K562 (cell line): ENCODE measurements at regions not wholly inside any gene's neighbourhood (a gene's known extent, or its start where the extent isn't known, plus 50 kb on each side); places are given as distances from the start of the nearest gene placed in this dataset.

ENCODE experiments used
- ATAC-seq: fragments of 200-7000 bp; cut with Tn5 transposase; 3 replicates; pipeline ENCODE4 v1.9.1; 2020; ENCODE audit warnings: moderate library complexity
- BruUV-seq: library from RNA; stranded (reverse); fragments of 400-500 nt; replicated peaks from 2 replicates; lab custom pipeline; 2021; lab: Mats Ljungman, UMichigan
- CTCF ChIA-PET: fragments of 300-600 bp; formaldehyde crosslinking; extraction: SDS; loops from one replicate; lab custom pipeline; 2021; ENCODE audit warnings: low intra/inter-chr PET ratio; lab: Yijun Ruan, JAX
- POLR2A ChIA-PET: fragments of 300-600, 350-650 bp; sonication (Branson Sonifier 250); formaldehyde crosslinking; extraction: SDS; loops from one replicate; lab custom pipeline; 2021; ENCODE audit warnings: antibody characterized with exemption, inconsistent platforms; lab: Yijun Ruan, JAX
- DNase-seq, 4 experiments: peaks; one replicate each; pipeline versions ENCODE4 v3.0.0 to v3.0.0-alpha.2; 2011 to 2018; ENCODE audit warnings: low spot score in 3 of 4, mixed read lengths in 3 of 4; ENCODE audit errors: extremely low read depth in 1 of 4
- FAIRE-seq: peaks from 2 replicates; lab custom pipeline; 2011; peaks lifted over from hg19 to GRCh38; lab: Jason Lieb, UNC
- H2AFZ ChIP-seq: 2 replicates; pipeline ENCODE4 v1.6.0; 2011; ENCODE audit warnings: low read depth, low read length, control low read depth, inconsistent platforms
- H3K27ac ChIP-seq: fragments of 200-600 bp; 3 replicates; pipeline ENCODE4 v1.8.0; 2011; ENCODE audit warnings: low read depth, mild to moderate bottlenecking, control low read depth, inconsistent platforms, low read length, moderate library complexity, mixed read lengths; ENCODE audit errors: extremely low read depth
- H3K27me3 ChIP-seq, 2 experiments: fragments of 300-600 bp in 1 of 2; 2 replicates in 1 of 2; 3 replicates in 1 of 2; pipeline versions ENCODE4 v1.6.0 to v1.8.0; 2011; ENCODE audit warnings: inconsistent platforms in 2 of 2, low read length in 2 of 2, mild to moderate bottlenecking in 1 of 2, mixed read lengths in 1 of 2, moderate library complexity in 1 of 2; ENCODE audit not compliant: control insufficient read depth in 2 of 2, insufficient read depth in 2 of 2
- H3K36me3 ChIP-seq: fragments of 300-600 bp; 3 replicates; pipeline ENCODE4 v1.8.0; 2011; ENCODE audit warnings: mild to moderate bottlenecking, low read length, inconsistent platforms; ENCODE audit not compliant: control insufficient read depth, insufficient read depth
- H3K4me1 ChIP-seq, 2 experiments: fragments of 200-600 bp in 1 of 2; replicated peaks in 1 of 2; 2 replicates in 1 of 2; 3 replicates in 1 of 2; pipeline versions ENCODE4 v1.5.1 to v1.8.0; 2011; ENCODE audit warnings: inconsistent platforms in 2 of 2, low read length in 2 of 2, mild to moderate bottlenecking in 1 of 2, mixed read lengths in 1 of 2, moderate library complexity in 1 of 2; ENCODE audit not compliant: control insufficient read depth in 2 of 2, insufficient read depth in 2 of 2
- H3K4me2 ChIP-seq: 2 replicates; pipeline ENCODE4 v1.6.1; 2011; ENCODE audit warnings: low read length, control low read depth, inconsistent platforms, mixed read lengths; ENCODE audit not compliant: insufficient read depth
- H3K4me3 ChIP-seq: fragments of 200-600 bp; sonication (generic), shearing (Covaris generic); 2 replicates; pipeline ENCODE4 v1.5.1; 2016; ENCODE audit warnings: control low read depth, inconsistent platforms
- H3K79me2 ChIP-seq: fragments of 200-600 bp; 3 replicates; pipeline ENCODE4 v1.8.0; 2011; ENCODE audit warnings: low read length, inconsistent platforms; ENCODE audit not compliant: control insufficient read depth, insufficient read depth
- H3K9ac ChIP-seq, 2 experiments: 2 replicates each; pipeline versions ENCODE4 v1.6.0 to v1.6.1; 2011; ENCODE audit warnings: low read depth in 2 of 2, low read length in 2 of 2, control low read depth in 1 of 2, inconsistent platforms in 1 of 2, mild to moderate bottlenecking in 1 of 2, mixed read lengths in 1 of 2; ENCODE audit not compliant: insufficient read depth in 1 of 2
- H3K9me1 ChIP-seq: one replicate; pipeline ENCODE4 v1.6.0; 2011; ENCODE audit warnings: inconsistent platforms, mild to moderate bottlenecking, low read length, moderate library complexity; ENCODE audit not compliant: control insufficient read depth, insufficient read depth
- H3K9me3 ChIP-seq: replicated peaks from 2 replicates; pipeline ENCODE4 v1.5.1; 2011; ENCODE audit warnings: low read depth, low read length, inconsistent platforms; ENCODE audit not compliant: control insufficient read depth, insufficient read depth
- H4K20me1 ChIP-seq: replicated peaks from 2 replicates; pipeline ENCODE4 v1.6.1; 2011; ENCODE audit warnings: low read length, inconsistent platforms, mixed read lengths; ENCODE audit not compliant: control insufficient read depth, insufficient read depth
- ASH1L ChIP-seq: fragments of 450-650 bp; IDR thresholded peaks from 2 replicates; pipeline ENCODE4 v1.6.1; 2018; ENCODE audit warnings: borderline replicate concordance, mild to moderate bottlenecking, low read depth; ENCODE audit not compliant: partially characterized antibody
- FOXJ2 ChIP-seq: fragments of 200-800 bp; sonication (Bioruptor generic); IDR thresholded peaks from 2 replicates; pipeline ENCODE4 v1.6.1; 2016; ENCODE audit warnings: missing genetic modification characterization, missing compliant biosample characterization
- GATAD2B ChIP-seq: fragments of 450-650 bp; IDR thresholded peaks from 2 replicates; pipeline ENCODE4 v1.6.1; 2017; ENCODE audit warnings: mild to moderate bottlenecking, borderline replicate concordance
- HMBOX1 ChIP-seq: sonication (generic); IDR thresholded peaks from 2 replicates; pipeline ENCODE4 v1.6.1; 2016
- HMGN3 ChIP-seq: IDR thresholded peaks from 2 replicates; pipeline ENCODE4 v1.6.1; 2011; ENCODE audit warnings: borderline replicate concordance, low read depth, mild to moderate bottlenecking, mixed read lengths, low read length; ENCODE audit not compliant: insufficient read length; ENCODE audit errors: extremely low read depth
- JUN ChIP-seq, 2 experiments: sonication (generic) in 1 of 2; formaldehyde crosslinking in 1 of 2; IDR thresholded peaks; 2 replicates each; pipeline versions ENCODE4 v1.6.1 to v1.8.0; 2012 to 2022; ENCODE audit warnings: borderline replicate concordance in 2 of 2, mild to moderate bottlenecking in 2 of 2, improper control_type of control experiment in 1 of 2, low read depth in 1 of 2, low read length in 1 of 2, missing genetic modification reagents in 1 of 2
- NUFIP1 ChIP-seq: fragments of 450-650 bp; IDR thresholded peaks from 2 replicates; pipeline ENCODE4 v1.6.1; 2018; ENCODE audit not compliant: partially characterized antibody
- PHTF2 ChIP-seq: fragments of 250-450 bp; sonication (Bioruptor Pico); IDR thresholded peaks from 2 replicates; pipeline ENCODE4 v1.5.0; 2021; ENCODE audit warnings: mild to moderate bottlenecking
- POU5F1 ChIP-seq: fragments of 150-350 bp; IDR thresholded peaks from 2 replicates; pipeline ENCODE4 v1.6.1; 2014; ENCODE audit warnings: borderline replicate concordance, low read length, low read depth, mild to moderate bottlenecking; ENCODE audit not compliant: partially characterized antibody
- REST ChIP-seq, 2 experiments: fragments of 450-650 bp; formaldehyde crosslinking in 1 of 2; IDR thresholded peaks; 2 replicates each; pipeline versions ENCODE4 v1.4.0 to v1.6.1; 2014 to 2020; ENCODE audit warnings: mild to moderate bottlenecking in 2 of 2, borderline replicate concordance in 1 of 2, low read depth in 1 of 2
- SRSF3 ChIP-seq: fragments of 200-400 bp; formaldehyde crosslinking; IDR thresholded peaks from 2 replicates; pipeline ENCODE4 v1.6.1; 2016; ENCODE audit warnings: mild to moderate bottlenecking, low read length, moderate library complexity; ENCODE audit not compliant: insufficient read depth
- ZNF584 ChIP-seq: fragments of 200-800 bp; sonication (Bioruptor generic); IDR thresholded peaks from 2 replicates; pipeline ENCODE4 v1.6.1; 2016; ENCODE audit warnings: low read depth, mild to moderate bottlenecking, missing genetic modification characterization, missing compliant biosample characterization
- ZNF76 ChIP-seq: fragments of 250-450 bp; sonication (Bioruptor Pico); IDR thresholded peaks from 2 replicates; pipeline ENCODE4 v1.4.0; 2020; ENCODE audit warnings: mild to moderate bottlenecking, moderate library complexity, borderline replicate concordance
- WGBS: fragments of 100-300 bp; shearing (Covaris generic); methylation state at CpG from one replicate; pipeline ENCODE4 v1.1.6; 2016; ENCODE audit warnings: low coverage, mixed read lengths; ENCODE audit not compliant: insufficient coverage; ENCODE audit errors: missing lambda C conversion rate; 5-methylcytosine and 5-hydroxymethylcytosine counted together
- in situ Hi-C: fragments of 300-500 bp; cut with MboI; formaldehyde crosslinking; loops from 4 replicates; pipeline ENCODE4 v1.15.0; 2018; ENCODE audit warnings: inconsistent platforms, mixed read lengths
- intact Hi-C: fragments of 100-400 bp; cut with micrococcal nuclease; formaldehyde crosslinking; loops from 2 replicates; pipeline ENCODE4 v1.14.2; 2022

- no peaks in the 10 kb centered on the region for H4K20me1 ChIP-seq
- no peaks in the 10 kb centered on the region for H3K79me2 ChIP-seq
- no peak for ATAC-seq
- no peak overlapping the region for H3K4me3 ChIP-seq
- CTCF ChIA-PET: no interaction called here
- intact Hi-C loops (no loop called here), in situ Hi-C loops (no loop called here)
- no peaks in the 10 kb centered on the region; the same call in 2 of the 3 replicates for H3K36me3 ChIP-seq
- no peaks in the 10 kb centered on the region; a peak in 1 of 5 replicates for H3K27me3 ChIP-seq
- POLR2A ChIA-PET: interaction anchor here (0.7 kb wide), 3 partner anchors 19 to 287 kb away, joined by 3 read pairs; no protein-coding TSS in a partner anchor
- no peak overlapping the region for H3K9ac ChIP-seq
- H3K27ac ChIP-seq: no peak overlapping the region
- H3K9me3 ChIP-seq: no peaks in the 10 kb centered on the region
- no TSS peak for BruUV-seq
- no peak for FAIRE-seq
- H3K4me2 ChIP-seq: no peak overlapping the region
- DNase-seq: no peak
- 85% methylated on average over 2 of the region's 2 CpGs for WGBS
- H2AFZ ChIP-seq: no peak overlapping the region
- no peaks in the 10 kb centered on the region for H3K9me1 ChIP-seq
- H3K4me1 ChIP-seq: no peaks in the 10 kb centered on the region
- TF ChIP-seq NUFIP1 (no peak), JUN (IDR thresholded peaks at IDR 0.05; ENCODE audit: borderline replicate concordance, low read depth, low read length) (no peak), JUN (CRISPR knock-in tag; IDR thresholded peaks at IDR 0.05; ENCODE audit: borderline replicate concordance) (no peak), PHTF2 (CRISPR knock-in tag) (no peak), FOXJ2 (tag) (no peak), ASH1L (no peak), POU5F1 (no peak), HMBOX1 (no peak), SRSF3 (no peak), HMGN3 (no peak), REST (IDR thresholded peaks at IDR 0.05; ENCODE audit: borderline replicate concordance) (no peak), REST (CRISPR knock-in tag; IDR thresholded peaks at IDR 0.05; ENCODE audit: low read depth) (no peak), GATAD2B (no peak), ZNF76 (CRISPR knock-in tag) (no peak), ZNF584 (CRISPR knock-in tag) (no peak)
These were observed 85.2 kb upstream of the NR2F2 start for GRCh38 chr15:96245252-96245651.
